GM12878 (cell line): ENCODE measurements at regions not wholly inside any gene's neighbourhood (a gene's known extent, or its start where the extent isn't known, plus 50 kb on each side); places are given as distances from the start of the nearest gene placed in this dataset.

Experiments
- ATAC-seq: fragments of 200-7000 bp; cut with Tn5 transposase; 3 replicates; pipeline ENCODE4 v1.9.1; 2020; ENCODE audit warnings: mild to moderate bottlenecking, moderate library complexity
- BruUV-seq: library from RNA; stranded (reverse); fragments of 400-500 nt; replicated peaks from 2 replicates; lab custom pipeline; 2021; lab: Mats Ljungman, UMichigan
- CTCF ChIA-PET: fragments of 300-600 bp; sonication (Branson Sonifier 250); formaldehyde crosslinking; extraction: SDS; loops from one replicate; lab custom pipeline; 2021; ENCODE audit warnings: inconsistent platforms; lab: Yijun Ruan, JAX
- POLR2A ChIA-PET: fragments of 350-600 bp; formaldehyde crosslinking; extraction: SDS; loops from one replicate; lab custom pipeline; 2021; ENCODE audit warnings: inconsistent platforms; lab: Charles Lee
- RAD21 ChIA-PET: fragments of 300-600 bp; sonication (Branson Sonifier 250); formaldehyde crosslinking; loops from one replicate; lab custom pipeline; 2023; ENCODE audit warnings: antibody characterized with exemption; ENCODE audit not compliant: unreplicated experiment; lab: Charles Lee
- SMC1A ChIA-PET: fragments of 300-600 bp; sonication (Branson Sonifier 250); formaldehyde crosslinking; loops from one replicate; lab custom pipeline; 2023; ENCODE audit not compliant: unreplicated experiment, uncharacterized antibody; lab: Charles Lee
- DNase-seq: peaks from one replicate; pipeline ENCODE4 v3.0.0-alpha.2; 2011; ENCODE audit warnings: low read depth, low spot score
- FAIRE-seq: peaks from 3 replicates; lab custom pipeline; 2011; peaks lifted over from hg19 to GRCh38; lab: Jason Lieb, UNC
- H2AFZ ChIP-seq: 2 replicates; pipeline ENCODE4 v1.6.0; 2011; ENCODE audit warnings: low read depth, low read length, control low read depth; ENCODE audit not compliant: control insufficient read depth
- H3K27ac ChIP-seq: 2 replicates; pipeline ENCODE4 v1.5.1; 2011; ENCODE audit warnings: control low read depth; ENCODE audit not compliant: control insufficient read depth, insufficient read depth
- H3K27me3 ChIP-seq, 2 experiments: replicated peaks in 1 of 2; 2 replicates each; pipeline versions ENCODE4 v1.6.0 to v1.6.1; 2011; ENCODE audit warnings: low read length in 1 of 2; ENCODE audit not compliant: control insufficient read depth in 2 of 2, insufficient read depth in 2 of 2
- H3K36me3 ChIP-seq, 2 experiments: 2 replicates each; pipeline ENCODE4 v1.5.1; 2011; ENCODE audit warnings: low read length in 1 of 2; ENCODE audit not compliant: control insufficient read depth in 2 of 2, insufficient read depth in 2 of 2
- H3K4me1 ChIP-seq: 2 replicates; pipeline ENCODE4 v1.6.1; 2011; ENCODE audit warnings: mild to moderate bottlenecking, low read length, moderate library complexity, mixed read lengths; ENCODE audit not compliant: control insufficient read depth, insufficient read depth
- H3K4me2 ChIP-seq: 2 replicates; pipeline ENCODE4 v1.6.0; 2011; ENCODE audit warnings: control low read depth; ENCODE audit not compliant: control insufficient read depth, insufficient read depth
- H3K4me3 ChIP-seq: fragments of 200-600 bp; sonication (generic); 2 replicates; pipeline ENCODE4 v1.5.1; 2016
- H3K79me2 ChIP-seq: 2 replicates; pipeline ENCODE4 v1.6.0; 2011; ENCODE audit warnings: low read length; ENCODE audit not compliant: control insufficient read depth, insufficient read depth
- H3K9ac ChIP-seq: 2 replicates; pipeline ENCODE4 v1.8.0; 2011; ENCODE audit warnings: low read length, control low read depth, mixed read lengths; ENCODE audit not compliant: control insufficient read depth, insufficient read depth
- H3K9me3 ChIP-seq: replicated peaks from 3 replicates; pipeline ENCODE4 v1.5.1; 2011; ENCODE audit warnings: mild to moderate bottlenecking, low read length; ENCODE audit not compliant: control insufficient read depth, insufficient read depth
- H4K20me1 ChIP-seq: 2 replicates; pipeline ENCODE4 v1.6.0; 2011; ENCODE audit not compliant: control insufficient read depth, insufficient read depth
- ATF3 ChIP-seq: IDR thresholded peaks from 2 replicates; pipeline ENCODE4 v1.6.1; 2011; ENCODE audit warnings: low read depth, mild to moderate bottlenecking, low read length, moderate library complexity, borderline replicate concordance; ENCODE audit errors: extremely low read depth
- BACH1 ChIP-seq: fragments of 450-650 bp; IDR thresholded peaks from 2 replicates; pipeline ENCODE4 v1.6.1; 2017; ENCODE audit warnings: mild to moderate bottlenecking, borderline replicate concordance
- ELK1 ChIP-seq: IDR thresholded peaks from 2 replicates; pipeline ENCODE4 v1.6.1; 2012; ENCODE audit warnings: low read depth, low read length, improper control_type of control experiment
- ESRRA ChIP-seq: IDR thresholded peaks from 2 replicates; pipeline ENCODE4 v1.6.1; 2012; ENCODE audit warnings: mild to moderate bottlenecking, low read length, improper control_type of control experiment
- IKZF2 ChIP-seq, 2 experiments: fragments of 450-650 bp; IDR thresholded peaks; 2 replicates each; pipeline ENCODE4 v1.6.1; 2017; ENCODE audit warnings: mild to moderate bottlenecking in 2 of 2, moderate library complexity in 2 of 2
- JUNB ChIP-seq: IDR thresholded peaks from 2 replicates; pipeline ENCODE4 v1.6.1; 2016; ENCODE audit warnings: antibody characterized with exemption, mild to moderate bottlenecking
- MTA3 ChIP-seq: IDR thresholded peaks from 2 replicates; pipeline ENCODE4 v1.6.1; 2012; ENCODE audit warnings: low read length, inconsistent platforms, borderline replicate concordance
- NFYB ChIP-seq: IDR thresholded peaks from 2 replicates; pipeline ENCODE4 v1.6.1; 2011; ENCODE audit warnings: low read depth, mild to moderate bottlenecking, low read length, improper control_type of control experiment, moderate library complexity; ENCODE audit not compliant: insufficient read depth
- NR2C1 ChIP-seq: fragments of 450-650 bp; IDR thresholded peaks from 2 replicates; pipeline ENCODE4 v1.6.1; 2017; ENCODE audit warnings: antibody characterized with exemption, mild to moderate bottlenecking, moderate library complexity
- POLR2AphosphoS5 ChIP-seq: IDR thresholded peaks from 2 replicates; pipeline ENCODE4 v1.6.1; 2011; ENCODE audit warnings: mild to moderate bottlenecking, low read length, inconsistent platforms
- SIX5 ChIP-seq: IDR thresholded peaks from 2 replicates; pipeline ENCODE4 v1.6.1; 2011; ENCODE audit warnings: mild to moderate bottlenecking, low read depth, low read length, moderate library complexity; ENCODE audit not compliant: severe bottlenecking
- SMAD5 ChIP-seq: IDR thresholded peaks from 2 replicates; pipeline ENCODE4 v1.6.1; 2016; ENCODE audit warnings: antibody characterized with exemption, low read depth
- SREBF2 ChIP-seq: IDR thresholded peaks from 2 replicates; pipeline ENCODE4 v1.6.1; 2012; ENCODE audit warnings: mild to moderate bottlenecking, low read length
- STAT3 ChIP-seq: IDR thresholded peaks from 2 replicates; pipeline ENCODE4 v1.6.1; 2011; ENCODE audit warnings: low read depth, low read length, improper control_type of control experiment
- TCF12 ChIP-seq: IDR thresholded peaks from 2 replicates; pipeline ENCODE4 v1.6.1; 2011; ENCODE audit warnings: low read depth, mild to moderate bottlenecking, low read length
- YBX1 ChIP-seq: fragments of 450-650 bp; IDR thresholded peaks from 2 replicates; pipeline ENCODE4 v1.6.1; 2016; ENCODE audit warnings: antibody characterized with exemption
- YY1 ChIP-seq: IDR thresholded peaks from 2 replicates; pipeline ENCODE4 v1.6.1; 2011; ENCODE audit warnings: low read depth, mild to moderate bottlenecking, low read length
- ZBTB11 ChIP-seq: fragments of 450-650 bp; formaldehyde crosslinking; IDR thresholded peaks from 2 replicates; pipeline ENCODE4 v1.5.0; 2022; ENCODE audit warnings: mild to moderate bottlenecking, missing genetic modification characterization
- ZNF207 ChIP-seq: fragments of 450-650 bp; IDR thresholded peaks from 2 replicates; pipeline ENCODE4 v1.6.1; 2014; ENCODE audit warnings: antibody characterized with exemption, mild to moderate bottlenecking, borderline replicate concordance
- WGBS: methylation state at CpG from one replicate; pipeline ENCODE4 v1.1.6; 2016; ENCODE audit warnings: low lambda C conversion rate; ENCODE audit not compliant: insufficient replicate concordance, insufficient coverage; ENCODE audit errors: missing lambda C conversion rate; 5-methylcytosine and 5-hydroxymethylcytosine counted together
- in situ Hi-C: fragments of 300-500 bp; cut with MboI; formaldehyde crosslinking; loops from 9 replicates; pipeline ENCODE4 v1.14.3; 2018; ENCODE audit warnings: mixed read lengths
- intact Hi-C: fragments of 100-400 bp; cut with micrococcal nuclease; formaldehyde crosslinking; loops from one replicate; pipeline ENCODE4 v1.14.2; 2022; ENCODE audit not compliant: unreplicated experiment
- TF ChIP-seq, protein P1 (sequence below): fragments of 450-650 bp; IDR thresholded peaks from 2 replicates; pipeline ENCODE4 v1.6.1; 2014; ENCODE audit warnings: mild to moderate bottlenecking

DNA sequence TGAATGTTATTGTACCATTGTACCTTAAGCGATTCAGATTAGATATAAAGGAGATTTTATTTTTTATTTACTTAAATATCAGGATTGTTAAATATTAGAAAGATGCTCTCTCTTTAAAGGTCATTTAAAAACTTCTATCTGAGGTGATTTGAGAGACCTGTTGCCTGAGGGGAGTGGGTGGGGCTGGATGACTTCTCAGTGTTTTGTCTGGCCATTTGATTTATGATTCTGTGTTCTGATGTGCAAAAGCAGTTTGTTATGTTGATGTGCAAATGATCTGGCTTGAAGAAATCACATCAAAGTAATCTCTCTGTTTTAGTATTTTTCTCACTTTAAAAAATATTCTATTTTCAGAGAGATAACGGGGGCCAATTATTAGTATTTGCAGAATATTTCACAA is 370.8 kb downstream of the NUP35 start:
- ChIA-PET RAD21 (no interaction called here), CTCF (no interaction called here), SMC1A (interaction anchor here (1.1 to 1.7 kb wide), 2 partner anchors 10 to 148 kb away, joined by 3 to 5 read pairs; no protein-coding TSS in a partner anchor), POLR2A (no interaction called here)
- H3K79me2 ChIP-seq = no peaks in the 10 kb centered on the region
- no peak overlapping the region for H3K4me2 ChIP-seq
- no peaks in the 10 kb centered on the region for H4K20me1 ChIP-seq
- no peak for DNase-seq
- intact Hi-C loops = loop anchor here (2.0 kb wide), 1 partner anchor 68 kb away; no protein-coding TSS in a partner anchor
- H3K9me3 ChIP-seq = no peaks in the 10 kb centered on the region
- no TSS peak for BruUV-seq
- ATAC-seq = no peak
- H3K4me3 ChIP-seq = no peak overlapping the region
- no peaks in the 10 kb centered on the region for H3K27me3 ChIP-seq
- no peak overlapping the region for H2AFZ ChIP-seq
- no peak for FAIRE-seq
- in situ Hi-C loops = no loop called here
- H3K4me1 ChIP-seq = no peaks in the 10 kb centered on the region; the same call in 1 of the 2 replicates
- H3K27ac ChIP-seq = no peak overlapping the region
- H3K36me3 ChIP-seq = no peaks in the 10 kb centered on the region
- H3K9ac ChIP-seq = no peak overlapping the region
- WGBS = 44% methylated on average over 2 of the region's 2 CpGs
- TF ChIP-seq SREBF2 (no peak), NFYB (no peak), MTA3 (no peak), ATF3 (no peak), STAT3 (no peak), TCF12 (no peak), YBX1 (no peak), POLR2AphosphoS5 (no peak), IKZF2 (IDR thresholded peaks at IDR 0.05) (no peak), ZNF207 (no peak), ZBTB11 (CRISPR knock-in tag) (no peak), YY1 (no peak), ESRRA (no peak), JUNB (no peak), NR2C1 (no peak), BACH1 (no peak), SIX5 (no peak), SMAD5 (no peak), ELK1 (no peak)
- TF ChIP-seq, protein P1, sequence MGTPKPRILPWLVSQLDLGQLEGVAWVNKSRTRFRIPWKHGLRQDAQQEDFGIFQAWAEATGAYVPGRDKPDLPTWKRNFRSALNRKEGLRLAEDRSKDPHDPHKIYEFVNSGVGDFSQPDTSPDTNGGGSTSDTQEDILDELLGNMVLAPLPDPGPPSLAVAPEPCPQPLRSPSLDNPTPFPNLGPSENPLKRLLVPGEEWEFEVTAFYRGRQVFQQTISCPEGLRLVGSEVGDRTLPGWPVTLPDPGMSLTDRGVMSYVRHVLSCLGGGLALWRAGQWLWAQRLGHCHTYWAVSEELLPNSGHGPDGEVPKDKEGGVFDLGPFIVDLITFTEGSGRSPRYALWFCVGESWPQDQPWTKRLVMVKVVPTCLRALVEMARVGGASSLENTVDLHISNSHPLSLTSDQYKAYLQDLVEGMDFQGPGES = no peak
- TF ChIP-seq, all 136 proteins: peak for 0
